ENCODE measurements at regions not wholly inside any gene's neighbourhood (a gene's known extent, or its start where the extent isn't known, plus 50 kb on each side); places are given as distances from the start of the nearest gene placed in this dataset.

DNA sequence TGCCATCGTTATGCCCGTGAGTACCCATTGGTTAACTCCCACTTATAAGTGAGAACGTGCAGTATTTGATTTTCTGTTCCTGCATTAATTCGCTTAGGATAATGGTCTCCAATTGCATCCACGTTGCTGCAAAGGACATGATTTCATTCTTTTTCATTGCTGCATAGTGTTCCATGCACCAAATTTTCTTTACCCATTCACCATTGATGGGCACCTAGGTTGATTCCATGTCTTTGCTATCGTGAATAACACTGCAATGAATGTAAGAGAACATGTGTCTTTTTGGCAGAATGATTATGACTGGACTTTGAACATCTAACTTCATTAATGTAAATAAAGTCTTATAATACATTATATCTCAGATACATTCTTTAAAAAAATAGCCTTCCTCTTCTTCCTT, 169.6 kb upstream of the CDIN1 start:
- Histone ChIP-seq H3K9me3 (ENCODE audit: control insufficient read depth, insufficient read depth, low read depth, low read length) (no peaks in the 10 kb centered on the region), H3K27me3 (ENCODE audit: control insufficient read depth, insufficient read depth, low read length) (no peaks in the 10 kb centered on the region), H3K4me3 (ENCODE audit: low read depth in 2 of 2, low read length in 2 of 2) (no peak overlapping the region), H3K27ac (ENCODE audit: low read length) (no peak overlapping the region), H3K36me3 (ENCODE audit: control insufficient read depth, insufficient read depth, low read length) (no peaks in the 10 kb centered on the region), H3K4me1 (ENCODE audit: control insufficient read depth, insufficient read depth, low read length) (peaks cover 4% of the 10 kb centered on the region; the same call in 1 of the 2 replicates)
- in situ Hi-C loops (cut with HindIII; ENCODE audit: low pct_unique_long_range_greater_than_20kb, low sequenced_read_pairs) (no loop called here), intact Hi-C loops (cut with micrococcal nuclease; ENCODE audit: unreplicated experiment) (no loop called here)
- no peak for TF ChIP-seq SIN3A (IDR thresholded peaks at IDR 0.05; ENCODE audit: borderline replicate concordance, insufficient read depth, low read depth, low read length)
- no peak for TF ChIP-seq CTCF (IDR thresholded peaks at IDR 0.05)
- TF ChIP-seq POLR2AphosphoS5 (IDR thresholded peaks at IDR 0.05; ENCODE audit: low read depth, low read length), result no peak
- TF ChIP-seq TCF7L2 (IDR thresholded peaks at IDR 0.05; ENCODE audit: low read depth, low read length), result no peak
- no peak for TF ChIP-seq REST (IDR thresholded peaks at IDR 0.05; ENCODE audit: insufficient read depth in 1 of 2, low read depth in 2 of 2, low read length in 1 of 2)
- no TSS peak for BruUV-seq (replicated peaks)
- ChIA-PET CTCF (no interaction called here), POLR2A (no interaction called here)
- DNase-seq (ENCODE audit: low read depth, low spot score) (no peak), ATAC-seq (no peak)

DNA sequence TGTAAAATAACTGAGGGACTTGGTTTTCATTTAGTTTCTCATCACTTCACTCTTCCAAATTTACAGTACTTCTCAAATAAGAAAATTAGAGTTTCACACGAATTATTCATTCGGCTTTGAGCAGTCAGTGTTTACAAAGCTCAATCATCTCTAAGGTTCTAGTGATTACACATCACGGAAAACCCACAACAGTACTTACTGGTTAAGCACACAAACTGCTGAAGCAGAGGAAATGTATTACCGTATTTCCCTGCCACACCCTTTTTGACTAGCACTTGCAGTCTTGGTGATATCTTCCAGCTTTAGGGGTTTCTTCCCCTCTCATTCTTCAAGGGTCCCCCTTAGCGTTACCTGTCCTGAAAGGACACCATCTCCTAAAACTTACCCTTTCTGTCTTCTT, 164.8 kb upstream of the CDIN1 start:
- no peak for ATAC-seq
- no peak for DNase-seq (ENCODE audit: low read depth, low spot score)
- Histone ChIP-seq H3K4me1 (ENCODE audit: control insufficient read depth, insufficient read depth, low read length) (no peaks in the 10 kb centered on the region), H3K9me3 (ENCODE audit: control insufficient read depth, insufficient read depth, low read depth, low read length) (no peaks in the 10 kb centered on the region; the same call in 1 of the 2 replicates), H3K4me3 (ENCODE audit: low read depth in 2 of 2, low read length in 2 of 2) (no peak overlapping the region), H3K36me3 (ENCODE audit: control insufficient read depth, insufficient read depth, low read length) (no peaks in the 10 kb centered on the region), H3K27me3 (ENCODE audit: control insufficient read depth, insufficient read depth, low read length) (no peaks in the 10 kb centered on the region), H3K27ac (ENCODE audit: low read length) (no peak overlapping the region)
- in situ Hi-C loops (cut with HindIII; ENCODE audit: low pct_unique_long_range_greater_than_20kb, low sequenced_read_pairs), result no loop called here
- intact Hi-C loops (cut with micrococcal nuclease; ENCODE audit: unreplicated experiment), result no loop called here
- TF ChIP-seq TCF7L2 (IDR thresholded peaks at IDR 0.05; ENCODE audit: low read depth, low read length) (no peak), SIN3A (IDR thresholded peaks at IDR 0.05; ENCODE audit: borderline replicate concordance, insufficient read depth, low read depth, low read length) (no peak), POLR2AphosphoS5 (IDR thresholded peaks at IDR 0.05; ENCODE audit: low read depth, low read length) (no peak), REST (IDR thresholded peaks at IDR 0.05; ENCODE audit: insufficient read depth in 1 of 2, low read depth in 2 of 2, low read length in 1 of 2) (no peak)
- CTCF ChIA-PET, result no interaction called here
- BruUV-seq (replicated peaks), result no TSS peak
- POLR2A ChIA-PET, result no interaction called here

All from Panc1 (cell line).